ENCODE measurements at regions not wholly inside any gene's neighbourhood (a gene's known extent, or its start where the extent isn't known, plus 50 kb on each side); places are given as distances from the start of the nearest gene placed in this dataset.

GRCh38 chr10:118805146-118805545 lies 50.4 kb upstream of the CACUL1 start:
- no peak for TF ChIP-seq CTCF (IDR thresholded peaks at IDR 0.05; ENCODE audit: extremely low read depth, missing control alignments)

DNA sequence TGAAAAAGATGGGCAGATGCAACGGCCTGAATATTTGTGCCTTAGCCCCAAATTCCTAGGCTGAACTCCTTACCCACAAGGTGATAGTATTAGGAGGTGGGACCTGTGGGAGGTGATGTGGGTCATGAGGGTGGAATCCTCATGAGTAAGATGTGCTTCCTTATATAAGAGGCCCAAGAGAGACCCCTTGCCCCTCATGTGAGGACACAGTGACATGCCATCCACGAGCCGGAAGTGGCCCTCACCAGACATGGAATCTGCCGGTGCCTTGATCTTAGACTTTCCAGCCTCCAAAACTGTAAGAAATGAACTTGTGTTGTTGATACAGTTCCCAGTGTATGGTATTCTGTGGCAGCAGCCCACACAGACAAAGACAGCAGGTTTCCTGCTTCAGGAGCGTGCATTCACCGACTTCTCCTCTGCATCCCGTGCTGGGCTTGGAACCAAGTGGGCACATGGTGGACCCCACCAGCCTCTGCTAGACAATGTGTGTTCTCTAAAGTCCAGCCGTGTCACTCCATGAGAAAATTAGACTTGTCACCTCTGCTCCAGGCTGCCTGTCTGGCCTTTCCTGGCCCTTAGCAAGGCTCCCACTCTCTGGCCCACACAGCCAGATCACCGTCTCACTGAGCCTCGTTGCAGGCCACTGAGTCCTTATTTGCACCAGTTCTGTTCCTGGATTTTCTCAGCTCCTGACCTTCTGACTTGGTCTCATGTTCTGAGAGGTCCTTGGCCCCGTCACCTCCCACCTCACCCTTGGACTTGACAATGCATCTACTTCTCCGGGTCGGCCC lies 52.9 kb upstream of the CACUL1 start:
- no peak for DNase-seq (ENCODE audit: low spot score)
- TF ChIP-seq CTCF (IDR thresholded peaks at IDR 0.05; ENCODE audit: extremely low read depth, missing control alignments) = no peak

More at GRCh38 chr10:118805146-118805545, 50.4 kb upstream of the CACUL1 start:
- DNase-seq (ENCODE audit: low spot score) = no peak

DNA sequence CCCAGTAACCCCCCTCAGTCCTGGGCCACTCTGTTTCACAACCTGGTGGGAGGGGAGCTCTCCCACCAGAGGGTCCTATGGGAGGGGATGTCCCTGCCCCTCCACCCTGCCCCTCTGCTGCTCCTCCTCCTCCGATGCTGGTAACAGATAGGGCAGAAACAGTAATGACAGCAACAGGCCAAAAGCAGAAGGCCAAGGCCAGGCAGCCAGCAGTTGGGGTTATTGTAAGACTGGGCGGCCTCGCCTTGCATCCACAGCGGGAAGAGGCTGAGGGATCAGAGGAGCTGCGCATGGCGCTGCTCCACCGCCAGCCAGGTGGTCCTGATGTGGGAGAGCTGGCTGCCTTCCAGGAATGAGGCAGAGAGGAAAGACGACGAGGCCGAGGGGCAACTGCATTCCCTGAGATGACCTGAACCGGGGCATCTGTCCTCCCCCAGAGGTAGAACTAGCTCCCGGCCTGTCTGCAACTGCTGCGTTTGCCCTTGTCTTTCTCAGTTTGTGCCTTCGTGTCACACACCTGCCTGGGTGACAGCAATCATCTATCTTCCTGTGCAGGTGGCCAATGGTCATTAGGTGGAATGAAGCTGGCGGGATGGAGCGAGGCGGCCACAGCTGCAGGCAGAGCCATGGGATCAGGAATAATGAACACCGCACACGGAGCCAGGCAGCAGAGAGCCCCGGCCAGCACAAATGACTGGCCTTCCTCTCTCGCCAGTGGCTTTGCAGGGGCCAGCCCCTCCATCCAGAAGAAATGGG lies 54.0 kb upstream of the CACUL1 start:
- no peak for DNase-seq (ENCODE audit: low spot score)
- no peak for TF ChIP-seq CTCF (IDR thresholded peaks at IDR 0.05; ENCODE audit: extremely low read depth, missing control alignments)

GRCh38 chr10:118809357-118810220 lies 54.8 kb upstream of the CACUL1 start:
- TF ChIP-seq CTCF (IDR thresholded peaks at IDR 0.05; ENCODE audit: extremely low read depth, missing control alignments) = no peak
- DNase-seq (ENCODE audit: low spot score) = no peak

- DNase-seq (ENCODE audit: low spot score) = no peak
- TF ChIP-seq CTCF (IDR thresholded peaks at IDR 0.05; ENCODE audit: extremely low read depth, missing control alignments) = no peak
These were observed 56.2 kb upstream of the CACUL1 start for GRCh38 chr10:118810796-118811505.

DNA sequence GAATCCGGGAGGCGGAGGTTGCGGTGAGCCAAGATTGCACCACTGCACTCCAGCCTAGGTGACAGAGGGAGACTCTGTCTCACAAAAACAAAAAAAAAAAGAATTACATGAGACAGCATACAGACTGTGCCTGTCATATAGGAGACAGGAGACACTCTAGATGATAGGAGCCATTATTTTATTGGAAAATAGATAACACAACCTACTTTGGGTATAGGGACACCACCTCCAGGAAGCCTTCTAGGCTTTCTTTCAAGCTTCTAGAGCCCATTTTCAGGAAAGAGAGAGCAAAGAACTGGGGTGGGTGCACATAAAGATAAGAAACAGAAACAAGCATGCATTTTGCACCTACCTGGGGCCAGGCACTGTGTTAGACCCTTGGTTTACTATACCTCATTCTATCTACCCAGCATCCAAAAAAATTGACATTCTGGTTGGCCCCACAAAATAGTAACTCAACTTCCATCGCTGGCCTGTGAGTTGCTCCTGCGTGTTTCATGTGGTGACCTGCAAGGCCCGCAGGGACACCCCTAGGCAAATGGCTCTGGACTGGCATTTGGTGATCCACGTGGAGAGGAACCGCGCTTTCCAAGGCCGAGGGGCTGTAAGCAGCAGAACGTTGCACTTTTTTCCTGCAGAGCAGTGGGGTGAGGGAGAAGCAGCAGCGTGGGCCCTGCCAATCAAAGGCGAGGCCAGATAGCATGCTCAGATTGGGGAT lies 57.1 kb upstream of the CACUL1 start:
- no peak for TF ChIP-seq CTCF (IDR thresholded peaks at IDR 0.05; ENCODE audit: extremely low read depth, missing control alignments)
- DNase-seq (ENCODE audit: low spot score) = no peak

All from GM20000 (cell line).